CD14-positive monocyte (primary cell): ENCODE measurements at regions not wholly inside any gene's neighbourhood (a gene's known extent, or its start where the extent isn't known, plus 50 kb on each side); places are given as distances from the start of the nearest gene placed in this dataset.

ENCODE experiments used
- DNase-seq, 3 donors: peaks; one replicate each; pipeline ENCODE4 v3.0.0-alpha.2; 2011 to 2022
- H2AFZ ChIP-seq: 2 replicates; pipeline ENCODE4 v1.6.0; 2012; ENCODE audit warnings: mild to moderate bottlenecking, low read depth, low read length, inconsistent platforms; ENCODE audit not compliant: insufficient read depth, poor library complexity, severe bottlenecking
- H3K27ac ChIP-seq, 2 donors: 1 replicate in 1 of 2; 2 replicates in 1 of 2; pipeline ENCODE4 v1.5.1; 2012 to 2013; ENCODE audit warnings: low read length in 2 of 2, control low read depth in 1 of 2, inconsistent platforms in 1 of 2, low read depth in 1 of 2, mild to moderate bottlenecking in 1 of 2
- H3K27me3 ChIP-seq, 2 donors: one replicate each; pipeline versions ENCODE4 v1.6.0 to v1.6.1; 2011 to 2013; ENCODE audit warnings: low read length in 2 of 2; ENCODE audit not compliant: control insufficient read depth in 2 of 2, insufficient read depth in 2 of 2
- H3K36me3 ChIP-seq, 2 donors: replicated peaks in 1 of 2; 1 replicate in 1 of 2; 2 replicates in 1 of 2; pipeline versions ENCODE4 v1.5.1 to v1.6.1; 2012 to 2013; ENCODE audit warnings: low read length in 2 of 2, control low read depth in 1 of 2, inconsistent platforms in 1 of 2, mild to moderate bottlenecking in 1 of 2; ENCODE audit not compliant: insufficient read depth in 2 of 2, control insufficient read depth in 1 of 2
- H3K4me1 ChIP-seq, 2 donors: 1 replicate in 1 of 2; 2 replicates in 1 of 2; pipeline versions ENCODE4 v1.5.1 to v1.6.1; 2012 to 2013; ENCODE audit warnings: low read length in 2 of 2, control low read depth in 1 of 2, inconsistent platforms in 1 of 2, mild to moderate bottlenecking in 1 of 2, moderate library complexity in 1 of 2; ENCODE audit not compliant: insufficient read depth in 2 of 2, control insufficient read depth in 1 of 2
- H3K4me2 ChIP-seq: replicated peaks from 2 replicates; pipeline ENCODE3; 2012; ENCODE audit warnings: low read length, moderate library complexity, mild to moderate bottlenecking; ENCODE audit not compliant: poor library complexity, severe bottlenecking; ENCODE audit errors: extremely low read depth
- H3K4me3 ChIP-seq, 3 experiments: fragments of 200-600 bp in 1 of 3; sonication (generic) in 1 of 3; replicated peaks in 1 of 3; 1 replicate in 2 of 3; 2 replicates in 1 of 3; pipeline ENCODE4 v1.5.1; 2011 to 2013; ENCODE audit warnings: low read length in 3 of 3, mild to moderate bottlenecking in 3 of 3, control low read depth in 2 of 3, low read depth in 2 of 3, inconsistent platforms in 1 of 3, moderate library complexity in 1 of 3
- H3K79me2 ChIP-seq: 2 replicates; pipeline ENCODE4 v1.6.0; 2012; ENCODE audit warnings: mild to moderate bottlenecking, control low read depth, inconsistent platforms, low read length, moderate library complexity; ENCODE audit not compliant: insufficient read depth
- H3K9ac ChIP-seq: 2 replicates; pipeline ENCODE4 v1.6.0; 2017; ENCODE audit warnings: low read length, mild to moderate bottlenecking; ENCODE audit not compliant: insufficient read depth, poor library complexity, severe bottlenecking
- H3K9me3 ChIP-seq, 2 donors: replicated peaks in 1 of 2; 1 replicate in 1 of 2; 2 replicates in 1 of 2; pipeline versions ENCODE4 v1.5.1 to v1.6.1; 2012 to 2013; ENCODE audit warnings: low read length in 2 of 2, control low read depth in 1 of 2; ENCODE audit not compliant: control insufficient read depth in 1 of 2, insufficient read depth in 1 of 2
- H4K20me1 ChIP-seq: 2 replicates; pipeline ENCODE4 v1.6.0; 2012; ENCODE audit warnings: mild to moderate bottlenecking, low read length, control low read depth, moderate library complexity; ENCODE audit not compliant: insufficient read depth
- H3K27ac Mint-ChIP-seq, 7 donors: one replicate each; pipeline ENCODE4 v1.8.0; 2020; ENCODE audit warnings: mild to moderate bottlenecking in 7 of 7, mixed read lengths in 7 of 7, moderate library complexity in 6 of 7, inconsistent platforms in 2 of 7
- H3K27me3 Mint-ChIP-seq, 3 donors: one replicate each; pipeline ENCODE4 v1.8.0; 2021 to 2022; ENCODE audit warnings: low read depth in 3 of 3, mild to moderate bottlenecking in 3 of 3, mixed read lengths in 3 of 3, moderate library complexity in 3 of 3, inconsistent platforms in 1 of 3
- H3K36me3 Mint-ChIP-seq, 2 donors: one replicate each; pipeline ENCODE4 v1.8.0; 2020; ENCODE audit warnings: mixed read lengths in 2 of 2, inconsistent platforms in 1 of 2, mild to moderate bottlenecking in 1 of 2
- H3K4me1 Mint-ChIP-seq: one replicate; pipeline ENCODE4 v1.8.0; 2020; ENCODE audit warnings: mild to moderate bottlenecking, mixed read lengths
- H3K4me3 Mint-ChIP-seq, 2 donors: one replicate each; pipeline ENCODE4 v1.8.0; 2020; ENCODE audit warnings: mild to moderate bottlenecking in 2 of 2, mixed read lengths in 2 of 2, moderate library complexity in 1 of 2
- H3K9me3 Mint-ChIP-seq, 7 donors: one replicate each; pipeline ENCODE4 v1.8.0; 2020 to 2022; ENCODE audit warnings: mixed read lengths in 7 of 7, mild to moderate bottlenecking in 6 of 7, moderate library complexity in 6 of 7, inconsistent platforms in 2 of 7
- CTCF ChIP-seq: fragments of 200-600 bp; IDR thresholded peaks from one replicate; pipeline ENCODE4 v1.8.0; 2022; ENCODE audit warnings: antibody characterized with exemption, mild to moderate bottlenecking
- WGBS: methylation state at CpG from one replicate; pipeline ENCODE4 v1.1.5; 2013; ENCODE audit warnings: missing lambda C conversion rate; ENCODE audit not compliant: insufficient coverage; 5-methylcytosine and 5-hydroxymethylcytosine counted together
- intact Hi-C, 2 donors: fragments of 100-400 bp; cut with micrococcal nuclease; formaldehyde crosslinking; loops; one replicate each; pipeline versions ENCODE4 v1.15.0 to v1.15.1; 2023

- H3K9ac ChIP-seq, result no peak overlapping the region
- H3K27me3 ChIP-seq, result no peaks in the 10 kb centered on the region
- H3K9me3 ChIP-seq, result no peaks in the 10 kb centered on the region
- H3K79me2 ChIP-seq, result no peaks in the 10 kb centered on the region
- WGBS, result 95% methylated on average over 14 of the region's 22 CpGs
- H3K9me3 Mint-ChIP-seq, result no peaks in the 10 kb centered on the region
- peaks cover 1 to 4% (median 1%) of the 10 kb centered on the region in 3 donors for H3K27me3 Mint-ChIP-seq
- no peaks in the 10 kb centered on the region for H4K20me1 ChIP-seq
- TF ChIP-seq CTCF, result no peak
- H2AFZ ChIP-seq, result no peak overlapping the region
- no peaks in the 10 kb centered on the region for H3K4me1 ChIP-seq
- H3K4me3 Mint-ChIP-seq, result no peak overlapping the region
- no peaks in the 10 kb centered on the region for H3K36me3 ChIP-seq
- no peak overlapping the region for H3K4me2 ChIP-seq
- intact Hi-C loops, result no loop called here
- no peak for DNase-seq
- H3K27ac Mint-ChIP-seq, result no peak overlapping the region
- no peaks in the 10 kb centered on the region for H3K4me1 Mint-ChIP-seq
- no peak overlapping the region for H3K4me3 ChIP-seq
- no peaks in the 10 kb centered on the region for H3K36me3 Mint-ChIP-seq
- H3K27ac ChIP-seq, result no peak overlapping the region
Observed at GRCh38 chr2:201949181-201949926, 84.3 kb upstream of the FZD7 start.

- no peaks in the 10 kb centered on the region for H3K4me1 Mint-ChIP-seq
- no peaks in the 10 kb centered on the region for H3K79me2 ChIP-seq
- no peak overlapping the region for H3K27ac ChIP-seq
- no peak overlapping the region for H3K9ac ChIP-seq
- H3K27ac Mint-ChIP-seq, result no peak overlapping the region
- no peaks in the 10 kb centered on the region for H4K20me1 ChIP-seq
- H3K27me3 Mint-ChIP-seq, result peaks cover 1 to 4% (median 1%) of the 10 kb centered on the region in 3 donors
- H3K27me3 ChIP-seq, result no peaks in the 10 kb centered on the region
- H3K9me3 ChIP-seq, result no peaks in the 10 kb centered on the region
- intact Hi-C loops, result no loop called here
- DNase-seq, result no peak
- no peaks in the 10 kb centered on the region for H3K36me3 ChIP-seq
- no peak overlapping the region for H3K4me3 Mint-ChIP-seq
- H3K4me2 ChIP-seq, result no peak overlapping the region
- TF ChIP-seq CTCF, result no peak
- no peaks in the 10 kb centered on the region for H3K4me1 ChIP-seq
- H3K4me3 ChIP-seq, result no peak overlapping the region
- 100% methylated on average over 4 of the region's 8 CpGs for WGBS
- H2AFZ ChIP-seq, result no peak overlapping the region
- H3K36me3 Mint-ChIP-seq, result no peaks in the 10 kb centered on the region
- no peaks in the 10 kb centered on the region for H3K9me3 Mint-ChIP-seq
Observed at GRCh38 chr2:201949927-201950246, 83.8 kb upstream of the FZD7 start.
